GM21390 (cell line): ENCODE measurements at regions not wholly inside any gene's neighbourhood (a gene's known extent, or its start where the extent isn't known, plus 50 kb on each side); places are given as distances from the start of the nearest gene placed in this dataset.

Source experiments
- ATAC-seq: cut with Tn5 transposase; IDR thresholded peaks from one replicate; pipeline ENCODE4 v1.9.1; 2021; ENCODE audit not compliant: unreplicated experiment

GRCh38 chr2:103103678-103104077 lies 341.8 kb downstream of the TMEM182 start:
- ATAC-seq, result no peak

- ATAC-seq, result no peak
Measured at GRCh38 chr2:103119352-103119751, 357.5 kb downstream of the TMEM182 start.

GRCh38 chr2:103121106-103121505 lies 359.3 kb downstream of the TMEM182 start:
- no peak for ATAC-seq

- ATAC-seq, result no peak
Measured at GRCh38 chr2:103123516-103123915, 361.7 kb downstream of the TMEM182 start.

GRCh38 chr2:103130857-103131256 lies 369.0 kb downstream of the TMEM182 start:
- ATAC-seq, result no peak

GRCh38 chr2:103132536-103133217 lies 370.8 kb downstream of the TMEM182 start:
- ATAC-seq, result peak; percentile 98

GRCh38 chr2:103135679-103136078 lies 373.8 kb downstream of the TMEM182 start:
- ATAC-seq, result no peak

GRCh38 chr2:103138123-103138901 lies 376.5 kb downstream of the TMEM182 start:
- peak; percentile 74 for ATAC-seq

- peak; percentile 44 for ATAC-seq
Measured at GRCh38 chr2:103139628-103140268, 377.9 kb downstream of the TMEM182 start.

- ATAC-seq, result no peak
Measured at GRCh38 chr2:103144837-103145236, 383.0 kb downstream of the TMEM182 start.

GRCh38 chr2:103145739-103146138 lies 383.9 kb downstream of the TMEM182 start:
- ATAC-seq, result no peak

GRCh38 chr2:103151046-103151445 lies 389.2 kb downstream of the TMEM182 start:
- ATAC-seq, result no peak

- no peak for ATAC-seq
Measured at GRCh38 chr2:103152556-103152955, 390.7 kb downstream of the TMEM182 start.

GRCh38 chr2:103153580-103154284 lies 391.9 kb downstream of the TMEM182 start:
- no peak for ATAC-seq

- ATAC-seq, result no peak
Measured at GRCh38 chr2:103155308-103155707, 393.5 kb downstream of the TMEM182 start.

- no peak for ATAC-seq
Measured at GRCh38 chr2:103159018-103159417, 397.2 kb downstream of the TMEM182 start.

- ATAC-seq, result peak; percentile 64
Measured at GRCh38 chr2:103161456-103162289, 399.8 kb downstream of the TMEM182 start.

- no peak for ATAC-seq
Measured at GRCh38 chr2:103164748-103165147, 402.9 kb downstream of the TMEM182 start.

GRCh38 chr2:103165836-103166235 lies 404.0 kb downstream of the TMEM182 start:
- no peak for ATAC-seq
